AG04450 (cell line): ENCODE measurements at regions not wholly inside any gene's neighbourhood (a gene's known extent, or its start where the extent isn't known, plus 50 kb on each side); places are given as distances from the start of the nearest gene placed in this dataset.

Experiments
- CTCF ChIA-PET: fragments of 300-600, 350-600 bp; formaldehyde crosslinking; extraction: SDS; loops from one replicate; lab custom pipeline; 2022; ENCODE audit warnings: antibody characterized with exemption, inconsistent platforms; lab: Charles Lee
- POLR2A ChIA-PET: fragments of 350-600 bp; formaldehyde crosslinking; extraction: SDS; loops from one replicate; lab custom pipeline; 2021; ENCODE audit warnings: antibody characterized with exemption, inconsistent platforms; lab: Yijun Ruan, JAX
- DNase-seq: peaks from one replicate; pipeline ENCODE4 v3.0.0-alpha.2; 2011; ENCODE audit warnings: low read depth, low spot score
- H3K27ac ChIP-seq: one replicate; pipeline ENCODE4 v1.5.1; 2012; ENCODE audit warnings: low read depth, low read length, control low read depth
- H3K27me3 ChIP-seq: one replicate; pipeline ENCODE4 v1.6.0; 2012; ENCODE audit warnings: low read length; ENCODE audit not compliant: control insufficient read depth, insufficient read depth
- H3K4me3 ChIP-seq: 2 replicates; pipeline ENCODE4 v1.5.1; 2011; ENCODE audit warnings: mild to moderate bottlenecking, low read depth, low read length, control low read depth
- H3K9me3 ChIP-seq: 2 replicates; pipeline ENCODE4 v1.5.1; 2012; ENCODE audit warnings: low read length; ENCODE audit not compliant: control insufficient read depth, insufficient read depth
- TF ChIP-seq, protein P1 (sequence below): IDR thresholded peaks from 2 replicates; pipeline ENCODE4 v1.5.1; 2011; ENCODE audit warnings: low read depth, low read length, control low read depth, inconsistent platforms

DNA sequence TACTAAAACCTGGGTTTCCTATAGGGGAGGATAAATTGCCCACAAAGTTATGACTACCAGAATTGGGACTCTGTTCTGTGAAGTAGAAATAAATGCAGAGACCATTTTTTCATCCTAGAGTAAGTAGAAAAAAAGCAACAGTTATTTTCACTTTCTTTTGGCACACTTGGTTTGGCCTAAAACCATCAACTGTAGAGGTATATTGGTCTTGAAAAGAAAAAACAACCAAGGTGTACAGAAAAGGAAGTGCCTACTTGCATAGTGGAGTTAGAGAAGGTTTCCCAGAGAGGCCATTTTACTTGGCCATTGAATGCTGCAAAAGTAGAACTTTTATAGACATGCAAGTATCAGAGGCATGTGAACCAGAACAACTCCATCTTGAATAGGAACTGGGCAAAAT lies 89.4 kb upstream of the TACR1 start:
- ChIA-PET CTCF (interaction anchor here (2.0 kb wide), 1 partner anchor 12 kb away, joined by 6 read pairs; no protein-coding TSS in a partner anchor), POLR2A (no interaction called here)
- DNase-seq, result no peak
- no peak overlapping the region for H3K27ac ChIP-seq
- H3K27me3 ChIP-seq, result no peaks in the 10 kb centered on the region
- TF ChIP-seq, protein P1, sequence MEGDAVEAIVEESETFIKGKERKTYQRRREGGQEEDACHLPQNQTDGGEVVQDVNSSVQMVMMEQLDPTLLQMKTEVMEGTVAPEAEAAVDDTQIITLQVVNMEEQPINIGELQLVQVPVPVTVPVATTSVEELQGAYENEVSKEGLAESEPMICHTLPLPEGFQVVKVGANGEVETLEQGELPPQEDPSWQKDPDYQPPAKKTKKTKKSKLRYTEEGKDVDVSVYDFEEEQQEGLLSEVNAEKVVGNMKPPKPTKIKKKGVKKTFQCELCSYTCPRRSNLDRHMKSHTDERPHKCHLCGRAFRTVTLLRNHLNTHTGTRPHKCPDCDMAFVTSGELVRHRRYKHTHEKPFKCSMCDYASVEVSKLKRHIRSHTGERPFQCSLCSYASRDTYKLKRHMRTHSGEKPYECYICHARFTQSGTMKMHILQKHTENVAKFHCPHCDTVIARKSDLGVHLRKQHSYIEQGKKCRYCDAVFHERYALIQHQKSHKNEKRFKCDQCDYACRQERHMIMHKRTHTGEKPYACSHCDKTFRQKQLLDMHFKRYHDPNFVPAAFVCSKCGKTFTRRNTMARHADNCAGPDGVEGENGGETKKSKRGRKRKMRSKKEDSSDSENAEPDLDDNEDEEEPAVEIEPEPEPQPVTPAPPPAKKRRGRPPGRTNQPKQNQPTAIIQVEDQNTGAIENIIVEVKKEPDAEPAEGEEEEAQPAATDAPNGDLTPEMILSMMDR, result no peak
- H3K4me3 ChIP-seq, result no peak overlapping the region
- no peaks in the 10 kb centered on the region for H3K9me3 ChIP-seq

DNA sequence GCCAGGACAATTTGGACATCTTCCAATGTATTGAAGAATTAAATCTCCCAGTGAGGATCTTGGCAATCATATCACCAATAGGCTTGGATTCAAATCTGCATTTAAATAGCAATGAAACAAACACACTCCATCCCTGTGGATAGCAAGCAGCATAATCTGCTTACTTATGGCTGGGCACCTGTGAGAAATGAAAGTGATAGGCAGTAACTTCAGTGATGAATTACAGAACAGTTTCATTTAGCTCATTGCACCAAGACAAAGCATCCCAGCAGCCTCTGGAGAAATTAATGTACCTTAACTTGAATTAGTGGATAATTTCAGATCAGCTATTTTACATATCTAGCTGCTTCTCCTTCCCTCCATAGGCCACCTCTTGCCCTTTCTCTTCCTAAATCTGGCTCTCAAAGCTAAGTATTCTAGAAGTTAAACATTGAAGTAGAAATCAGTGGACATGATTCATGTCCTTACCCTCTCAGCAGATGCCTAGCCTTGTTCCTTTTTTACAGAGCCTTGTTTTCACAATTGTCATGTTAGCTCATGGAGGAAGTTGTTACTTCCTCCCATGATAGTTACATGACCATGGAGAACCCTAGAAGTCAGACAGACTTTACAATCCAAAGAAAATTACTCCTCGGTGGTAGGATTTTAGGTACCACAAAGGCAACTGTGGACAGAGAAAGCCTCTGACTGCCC lies 88.5 kb upstream of the TACR1 start:
- TF ChIP-seq, protein P1, result no peak
- no peak for DNase-seq
- ChIA-PET POLR2A (no interaction called here), CTCF (interaction anchor here (1.0 to 2.0 kb wide), 2 partner anchors 11 to 88 kb away, joined by 5 to 6 read pairs; partner anchors contain the start of gene TACR1)
- Histone ChIP-seq H3K27me3 (no peaks in the 10 kb centered on the region), H3K4me3 (no peak overlapping the region), H3K27ac (no peak overlapping the region), H3K9me3 (no peaks in the 10 kb centered on the region)

DNA sequence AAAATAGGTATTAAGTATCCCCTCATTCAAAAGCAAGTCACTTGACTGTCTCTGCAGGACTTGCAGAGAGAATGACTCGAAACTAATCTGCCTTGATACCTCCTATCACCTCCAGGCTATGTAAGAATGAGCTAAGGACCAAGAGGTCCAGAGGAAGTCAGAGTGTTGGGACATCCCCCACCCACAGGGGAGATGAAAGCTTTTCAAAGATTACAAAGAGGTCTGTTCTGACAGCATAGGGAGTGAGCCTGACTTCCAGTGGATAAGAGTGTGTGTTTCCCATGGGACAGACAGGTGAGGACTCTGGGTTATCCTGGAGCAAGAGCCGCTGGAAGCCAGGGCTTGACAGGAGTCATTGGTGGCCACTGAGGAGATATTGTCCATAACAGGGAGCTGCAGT lies 85.0 kb upstream of the TACR1 start:
- no peak overlapping the region for H3K27ac ChIP-seq
- no peak overlapping the region for H3K4me3 ChIP-seq
- no peaks in the 10 kb centered on the region for H3K27me3 ChIP-seq
- DNase-seq, result no peak
- POLR2A ChIA-PET, result no interaction called here
- TF ChIP-seq, protein P1, result no peak
- CTCF ChIA-PET, result no interaction called here
- no peaks in the 10 kb centered on the region for H3K9me3 ChIP-seq

DNA sequence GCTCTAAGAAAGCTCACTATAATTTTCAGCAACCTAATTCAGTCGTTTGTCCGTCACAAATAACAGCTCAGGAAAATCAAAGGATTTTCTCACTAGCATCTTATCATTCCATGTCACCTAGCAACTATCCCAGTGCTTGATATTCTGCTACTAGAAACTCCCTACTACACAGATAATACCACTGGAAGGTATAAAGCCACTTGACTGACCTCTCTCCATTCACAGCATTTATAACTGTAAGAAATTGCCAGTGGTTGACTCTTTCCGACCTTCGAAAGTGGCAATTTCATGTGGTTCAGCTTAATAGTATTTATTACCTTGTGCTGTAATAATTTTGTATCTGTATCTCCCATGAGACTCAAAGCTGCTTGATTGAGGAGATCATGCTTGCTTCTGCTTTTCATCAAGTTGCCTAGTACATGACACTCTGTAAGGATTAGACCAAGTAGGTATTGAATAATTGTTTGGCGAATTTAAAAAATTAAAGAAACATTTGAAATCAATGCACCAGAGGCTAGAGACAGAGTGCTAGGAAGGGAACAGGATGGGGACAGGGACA lies 79.6 kb upstream of the TACR1 start:
- Histone ChIP-seq H3K9me3 (no peaks in the 10 kb centered on the region; the same call in 1 of the 2 replicates), H3K27me3 (no peaks in the 10 kb centered on the region), H3K27ac (no peak overlapping the region), H3K4me3 (no peak overlapping the region)
- ChIA-PET CTCF (no interaction called here), POLR2A (no interaction called here)
- TF ChIP-seq, protein P1, result no peak
- no peak for DNase-seq

DNA sequence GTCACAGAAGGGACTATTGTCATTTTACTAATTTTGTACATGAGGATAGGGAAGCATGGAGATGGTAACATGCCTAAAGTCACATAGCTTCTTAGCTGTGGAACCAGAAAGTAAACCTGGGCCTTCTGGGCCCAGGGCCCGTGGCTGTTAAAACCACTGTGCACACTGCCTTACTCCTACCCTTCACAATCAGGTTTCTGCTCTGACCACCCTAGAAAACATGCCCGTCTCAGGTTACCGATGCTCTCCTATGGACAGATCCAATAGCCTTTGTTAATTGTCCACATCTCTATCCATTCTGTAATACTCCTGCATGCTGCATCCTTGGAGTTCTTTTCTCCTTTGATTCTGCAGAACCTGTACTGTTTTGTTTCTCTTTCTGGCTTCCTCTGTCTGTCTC lies 79.0 kb upstream of the TACR1 start:
- POLR2A ChIA-PET, result no interaction called here
- Histone ChIP-seq H3K9me3 (no peaks in the 10 kb centered on the region; the same call in 1 of the 2 replicates), H3K27me3 (no peaks in the 10 kb centered on the region), H3K4me3 (no peak overlapping the region), H3K27ac (no peak overlapping the region)
- TF ChIP-seq, protein P1, result no peak
- no peak for DNase-seq
- CTCF ChIA-PET, result no interaction called here
